ENCODE measurements at regions not wholly inside any gene's neighbourhood (a gene's known extent, or its start where the extent isn't known, plus 50 kb on each side); places are given as distances from the start of the nearest gene placed in this dataset.

DNA sequence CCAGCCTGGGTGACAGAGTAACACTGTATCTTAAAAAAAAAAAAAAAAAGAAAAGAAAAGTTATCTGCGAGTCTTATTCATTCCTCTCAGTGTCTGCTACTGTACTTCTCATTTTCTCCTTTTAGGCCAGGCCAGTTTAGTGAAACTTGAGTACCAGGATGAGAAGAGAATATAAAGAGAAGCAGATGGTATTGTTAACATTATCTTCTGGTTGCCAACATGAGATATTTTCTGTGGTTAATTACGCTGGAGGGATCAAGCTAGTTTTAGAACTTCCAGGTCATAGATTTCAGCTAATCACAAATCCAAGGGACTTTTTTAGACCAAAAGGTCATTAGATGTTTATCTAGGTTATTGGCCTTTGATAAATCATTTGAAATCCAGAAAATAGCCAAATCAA lies 252.6 kb upstream of the SMIM30 start:
- Histone ChIP-seq H4K8ac (ENCODE audit: low read depth, low read length) (no peak overlapping the region), H2AFZ (ENCODE audit: low read length) (no peak overlapping the region), H3K79me1 (ENCODE audit: low read depth, low read length) (no peaks in the 10 kb centered on the region), H4K91ac (ENCODE audit: low read depth, low read length, poor library complexity) (no peak overlapping the region), H3K4me1 (ENCODE audit: control insufficient read depth in 2 of 2, insufficient read depth in 1 of 2, low read depth in 1 of 2, low read length in 2 of 2) (no peaks in the 10 kb centered on the region), H2BK12ac (ENCODE audit: low read length) (no peak overlapping the region), H3K9ac (ENCODE audit: low read depth, low read length, poor library complexity) (no peak overlapping the region), H3K14ac (ENCODE audit: low read length) (no peak overlapping the region), H2BK120ac (ENCODE audit: low read depth, low read length) (no peak overlapping the region), H3K23ac (ENCODE audit: low read depth, low read length, poor library complexity) (no peak overlapping the region), H2BK5ac (ENCODE audit: low read length) (no peak overlapping the region), H2AK5ac (ENCODE audit: low read depth, low read length) (no peak overlapping the region), H3K4ac (ENCODE audit: low read length) (no peak overlapping the region), H3K4me2 (ENCODE audit: insufficient read depth, low read length, poor library complexity, severe bottlenecking) (no peak overlapping the region), H3K27me3 (ENCODE audit: control insufficient read depth in 3 of 3, insufficient read depth in 3 of 3, low read depth in 1 of 3, low read length in 3 of 3) (no peaks in the 10 kb centered on the region), H2BK15ac (ENCODE audit: low read length) (no peak overlapping the region), H3K27ac (replicated peaks; ENCODE audit: low read length) (no peak overlapping the region), H3K18ac (ENCODE audit: low read length) (no peak overlapping the region), H3K4me3 (ENCODE audit: low read length in 2 of 2) (no peak overlapping the region), H3K9me3 (replicated peaks in 1 of 2; ENCODE audit: control insufficient read depth in 2 of 2, insufficient read depth in 1 of 2, low read depth in 1 of 2, low read length in 2 of 2) (no peaks in the 10 kb centered on the region), H3K36me3 (replicated peaks in 1 of 2; ENCODE audit: control insufficient read depth in 2 of 2, insufficient read depth in 2 of 2, low read length in 2 of 2) (no peaks in the 10 kb centered on the region)
- no CpG with 5 or more reads among the region's 2 CpGs for WGBS, 2 donors (ENCODE audit: extremely low coverage in 2 of 2, insufficient read length in 2 of 2, insufficient replicate concordance in 1 of 2)
- no peak for DNase-seq (ENCODE audit: low spot score)

GRCh38 chr7:113368256-113368655 lies 249.9 kb upstream of the SMIM30 start:
- Histone ChIP-seq H2BK120ac (ENCODE audit: low read depth, low read length) (no peak overlapping the region), H3K27ac (replicated peaks; ENCODE audit: low read length) (no peak overlapping the region), H3K9ac (ENCODE audit: low read depth, low read length, poor library complexity) (no peak overlapping the region), H3K18ac (ENCODE audit: low read length) (no peak overlapping the region), H3K4me1 (ENCODE audit: control insufficient read depth in 2 of 2, insufficient read depth in 1 of 2, low read depth in 1 of 2, low read length in 2 of 2) (no peaks in the 10 kb centered on the region), H3K4ac (ENCODE audit: low read length) (no peak overlapping the region), H3K14ac (ENCODE audit: low read length) (no peak overlapping the region), H2BK5ac (ENCODE audit: low read length) (no peak overlapping the region), H4K8ac (ENCODE audit: low read depth, low read length) (no peak overlapping the region), H3K4me3 (ENCODE audit: low read length in 2 of 2) (no peak overlapping the region), H3K36me3 (replicated peaks in 1 of 2; ENCODE audit: control insufficient read depth in 2 of 2, insufficient read depth in 2 of 2, low read length in 2 of 2) (no peaks in the 10 kb centered on the region), H3K4me2 (ENCODE audit: insufficient read depth, low read length, poor library complexity, severe bottlenecking) (no peak overlapping the region), H3K9me3 (replicated peaks in 1 of 2; ENCODE audit: control insufficient read depth in 2 of 2, insufficient read depth in 1 of 2, low read depth in 1 of 2, low read length in 2 of 2) (no peaks in the 10 kb centered on the region), H2BK12ac (ENCODE audit: low read length) (no peak overlapping the region), H3K27me3 (ENCODE audit: control insufficient read depth in 3 of 3, insufficient read depth in 3 of 3, low read depth in 1 of 3, low read length in 3 of 3) (no peaks in the 10 kb centered on the region), H2BK15ac (ENCODE audit: low read length) (no peak overlapping the region), H4K91ac (ENCODE audit: low read depth, low read length, poor library complexity) (no peak overlapping the region), H3K79me1 (ENCODE audit: low read depth, low read length) (no peaks in the 10 kb centered on the region), H2AK5ac (ENCODE audit: low read depth, low read length) (no peak overlapping the region), H2AFZ (ENCODE audit: low read length) (no peak overlapping the region), H3K23ac (ENCODE audit: low read depth, low read length, poor library complexity) (no peak overlapping the region)
- WGBS, 2 donors (ENCODE audit: extremely low coverage in 2 of 2, insufficient read length in 2 of 2, insufficient replicate concordance in 1 of 2): no CpG with 5 or more reads among the region's 1 CpG
- no peak for DNase-seq (ENCODE audit: low spot score)

DNA sequence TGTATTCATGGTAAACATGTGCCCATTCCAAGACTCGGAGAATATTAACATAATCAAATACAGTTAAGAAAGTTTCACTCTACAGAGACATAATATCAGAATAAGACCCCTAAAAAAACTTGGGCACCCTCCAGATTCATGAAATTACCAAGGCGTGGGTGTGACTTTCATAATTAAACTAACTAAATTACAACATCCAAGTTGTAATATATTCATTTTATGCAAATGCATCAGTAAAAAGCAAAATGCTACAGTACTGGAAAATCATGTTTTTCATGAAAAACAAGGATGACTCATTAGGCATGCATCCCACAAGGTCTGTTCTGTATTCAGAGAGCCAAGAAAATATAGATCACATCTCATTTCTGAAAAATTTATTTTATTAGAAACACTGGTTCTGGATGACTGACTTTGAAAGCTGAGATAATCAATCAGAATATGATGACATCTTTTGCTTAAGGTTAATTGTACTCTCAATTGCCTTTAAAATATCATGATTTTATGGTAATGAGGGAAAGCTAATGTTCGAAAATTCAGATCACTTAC lies 248.8 kb upstream of the SMIM30 start:
- Histone ChIP-seq H3K23ac (ENCODE audit: low read depth, low read length, poor library complexity) (no peak overlapping the region), H4K8ac (ENCODE audit: low read depth, low read length) (no peak overlapping the region), H2BK5ac (ENCODE audit: low read length) (no peak overlapping the region), H3K27me3 (ENCODE audit: control insufficient read depth in 3 of 3, insufficient read depth in 3 of 3, low read depth in 1 of 3, low read length in 3 of 3) (no peaks in the 10 kb centered on the region), H3K9me3 (replicated peaks in 1 of 2; ENCODE audit: control insufficient read depth in 2 of 2, insufficient read depth in 1 of 2, low read depth in 1 of 2, low read length in 2 of 2) (no peaks in the 10 kb centered on the region), H2AK5ac (ENCODE audit: low read depth, low read length) (no peak overlapping the region), H2AFZ (ENCODE audit: low read length) (no peak overlapping the region), H3K4ac (ENCODE audit: low read length) (no peak overlapping the region), H2BK15ac (ENCODE audit: low read length) (no peak overlapping the region), H3K14ac (ENCODE audit: low read length) (no peak overlapping the region), H2BK12ac (ENCODE audit: low read length) (no peak overlapping the region), H2BK120ac (ENCODE audit: low read depth, low read length) (no peak overlapping the region), H3K9ac (ENCODE audit: low read depth, low read length, poor library complexity) (no peak overlapping the region), H3K4me3 (ENCODE audit: low read length in 2 of 2) (no peak overlapping the region), H3K79me1 (ENCODE audit: low read depth, low read length) (no peaks in the 10 kb centered on the region), H3K4me2 (ENCODE audit: insufficient read depth, low read length, poor library complexity, severe bottlenecking) (no peak overlapping the region), H4K91ac (ENCODE audit: low read depth, low read length, poor library complexity) (no peak overlapping the region), H3K36me3 (replicated peaks in 1 of 2; ENCODE audit: control insufficient read depth in 2 of 2, insufficient read depth in 2 of 2, low read length in 2 of 2) (no peaks in the 10 kb centered on the region), H3K27ac (replicated peaks; ENCODE audit: low read length) (no peak overlapping the region), H3K4me1 (ENCODE audit: control insufficient read depth in 2 of 2, insufficient read depth in 1 of 2, low read depth in 1 of 2, low read length in 2 of 2) (no peaks in the 10 kb centered on the region), H3K18ac (ENCODE audit: low read length) (no peak overlapping the region)
- DNase-seq (ENCODE audit: low spot score): no peak
- WGBS, 2 donors (ENCODE audit: extremely low coverage in 2 of 2, insufficient read length in 2 of 2, insufficient replicate concordance in 1 of 2): no CpG with 5 or more reads among the region's 3 CpGs

DNA sequence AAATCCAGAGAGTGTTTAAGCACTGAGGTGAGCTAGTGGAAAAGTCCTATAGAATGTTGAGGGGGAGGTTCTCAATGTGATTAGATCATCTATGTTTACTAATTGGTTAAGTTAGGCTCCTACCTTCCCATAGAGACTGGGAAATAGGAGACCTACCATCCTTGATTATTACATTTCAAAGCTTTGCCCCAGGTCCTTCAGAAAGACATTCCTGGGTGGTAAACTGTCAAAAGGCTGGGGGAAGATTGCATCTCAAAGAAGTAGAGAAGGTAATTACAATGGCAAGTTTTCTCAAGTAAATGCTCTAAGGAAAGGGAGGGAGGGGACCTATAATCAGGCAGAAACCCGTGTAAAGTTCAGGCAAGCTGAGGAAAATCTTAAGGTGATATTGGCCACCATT lies 247.8 kb upstream of the SMIM30 start:
- Histone ChIP-seq H3K4me2 (ENCODE audit: insufficient read depth, low read length, poor library complexity, severe bottlenecking) (no peak overlapping the region), H3K9ac (ENCODE audit: low read depth, low read length, poor library complexity) (no peak overlapping the region), H2AK5ac (ENCODE audit: low read depth, low read length) (no peak overlapping the region), H2BK15ac (ENCODE audit: low read length) (no peak overlapping the region), H3K79me1 (ENCODE audit: low read depth, low read length) (no peaks in the 10 kb centered on the region), H3K4ac (ENCODE audit: low read length) (no peak overlapping the region), H2BK12ac (ENCODE audit: low read length) (no peak overlapping the region), H4K91ac (ENCODE audit: low read depth, low read length, poor library complexity) (no peak overlapping the region), H2BK5ac (ENCODE audit: low read length) (no peak overlapping the region), H3K23ac (ENCODE audit: low read depth, low read length, poor library complexity) (no peak overlapping the region), H2AFZ (ENCODE audit: low read length) (no peak overlapping the region), H3K4me1 (ENCODE audit: control insufficient read depth in 2 of 2, insufficient read depth in 1 of 2, low read depth in 1 of 2, low read length in 2 of 2) (no peaks in the 10 kb centered on the region), H3K36me3 (replicated peaks in 1 of 2; ENCODE audit: control insufficient read depth in 2 of 2, insufficient read depth in 2 of 2, low read length in 2 of 2) (no peaks in the 10 kb centered on the region), H3K9me3 (replicated peaks in 1 of 2; ENCODE audit: control insufficient read depth in 2 of 2, insufficient read depth in 1 of 2, low read depth in 1 of 2, low read length in 2 of 2) (no peaks in the 10 kb centered on the region), H3K14ac (ENCODE audit: low read length) (no peak overlapping the region), H3K18ac (ENCODE audit: low read length) (no peak overlapping the region), H3K27ac (replicated peaks; ENCODE audit: low read length) (no peak overlapping the region), H4K8ac (ENCODE audit: low read depth, low read length) (no peak overlapping the region), H3K27me3 (ENCODE audit: control insufficient read depth in 3 of 3, insufficient read depth in 3 of 3, low read depth in 1 of 3, low read length in 3 of 3) (no peaks in the 10 kb centered on the region), H3K4me3 (ENCODE audit: low read length in 2 of 2) (no peak overlapping the region), H2BK120ac (ENCODE audit: low read depth, low read length) (no peak overlapping the region)
- DNase-seq (ENCODE audit: low spot score): no peak
- WGBS, 2 donors (ENCODE audit: extremely low coverage in 2 of 2, insufficient read length in 2 of 2, insufficient replicate concordance in 1 of 2): no CpG with 5 or more reads among the region's 1 CpG
